Gastroesophageal sphincter (tissue), 4 donors: ENCODE measurements at regions not wholly inside any gene's neighbourhood (a gene's known extent, or its start where the extent isn't known, plus 50 kb on each side); places are given as distances from the start of the nearest gene placed in this dataset.

Experiments
- ATAC-seq: fragments of 150-250 bp; one replicate; pipeline ENCODE4 v1.9.1; 2016; ENCODE audit warnings: mild to moderate bottlenecking, moderate library complexity
- H3K27ac ChIP-seq, 4 donors: fragments of 200-600 bp; sonication (generic) in 3 of 4; 1 replicate in 3 of 4; 2 replicates in 1 of 4; pipeline ENCODE4 v1.5.1; 2016 to 2019
- H3K27me3 ChIP-seq: fragments of 200-600 bp; sonication (generic); one replicate; pipeline ENCODE4 v1.5.1; 2019
- H3K36me3 ChIP-seq, 2 donors: fragments of 200-600 bp; sonication (generic); one replicate each; pipeline ENCODE4 v1.5.1; 2019; ENCODE audit warnings: control low read depth in 1 of 2
- H3K4me1 ChIP-seq, 3 donors: fragments of 200-600 bp; sonication (generic); 1 replicate in 2 of 3; 2 replicates in 1 of 3; pipeline ENCODE4 v1.5.1; 2016 to 2019; ENCODE audit warnings: control low read depth in 2 of 3
- H3K4me3 ChIP-seq, 2 donors: fragments of 200-600 bp; sonication (generic); one replicate each; pipeline ENCODE4 v1.5.1; 2019; ENCODE audit warnings: mild to moderate bottlenecking in 1 of 2, moderate library complexity in 1 of 2
- H3K9me3 ChIP-seq, 3 donors: fragments of 200-600 bp; sonication (generic); one replicate each; pipeline ENCODE4 v1.5.1; 2017 to 2019; ENCODE audit warnings: control low read depth in 2 of 3
- CTCF ChIP-seq, 4 experiments: fragments of 200-600 bp in 2 of 4; fragments of 450-650 bp in 2 of 4; sonication (generic) in 1 of 4; IDR thresholded peaks; one replicate each; pipeline ENCODE4 v1.5.1; 2017 to 2019; ENCODE audit warnings: antibody characterized with exemption in 4 of 4, mild to moderate bottlenecking in 2 of 4, moderate library complexity in 2 of 4
- EP300 ChIP-seq: sonication (generic); formaldehyde crosslinking; IDR thresholded peaks from one replicate; pipeline ENCODE4 v1.6.1; 2017; ENCODE audit warnings: antibody characterized with exemption, mild to moderate bottlenecking
- POLR2A ChIP-seq, 2 donors: fragments of 450-650 bp; IDR thresholded peaks; one replicate each; pipeline ENCODE4 v1.6.1; 2017; ENCODE audit warnings: antibody characterized with exemption in 2 of 2, mild to moderate bottlenecking in 2 of 2, moderate library complexity in 1 of 2
- POLR2AphosphoS5 ChIP-seq: sonication (generic); formaldehyde crosslinking; IDR thresholded peaks from one replicate; pipeline ENCODE4 v1.6.1; 2017; ENCODE audit warnings: antibody characterized with exemption
- WGBS, 2 donors: methylation state at CpG; one replicate each; pipeline ENCODE4 v1.1.5; 2018; ENCODE audit warnings: low coverage in 1 of 2; 5-methylcytosine and 5-hydroxymethylcytosine counted together

GRCh38 chr10:58028597-58029366 lies 238.9 kb downstream of the IPMK start:
- Histone ChIP-seq H3K9me3 (no peaks in the 10 kb centered on the region), H3K4me3 (no peak overlapping the region), H3K36me3 (no peaks in the 10 kb centered on the region), H3K27ac (no peak overlapping the region), H3K27me3 (no peaks in the 10 kb centered on the region), H3K4me1 (no peaks in the 10 kb centered on the region)
- ATAC-seq, result no peak
- TF ChIP-seq CTCF (IDR thresholded peaks at IDR 0.05), result no peak
- no peak for TF ChIP-seq EP300
- no peak for TF ChIP-seq POLR2AphosphoS5
- TF ChIP-seq POLR2A (IDR thresholded peaks at IDR 0.05), result no peak

- WGBS, 2 donors, result 44 to 56% methylated on average over 1 of the region's 1 CpG
- TF ChIP-seq CTCF (IDR thresholded peaks at IDR 0.05), result no peak
- no peaks in the 10 kb centered on the region for H3K27me3 ChIP-seq
Measured at GRCh38 chr10:58027426-58027825, 240.3 kb downstream of the IPMK start.

GRCh38 chr10:58026036-58026435 lies 241.7 kb downstream of the IPMK start:
- Histone ChIP-seq H3K36me3 (no peaks in the 10 kb centered on the region), H3K27ac (no peak overlapping the region), H3K9me3 (no peaks in the 10 kb centered on the region), H3K4me1 (no peaks in the 10 kb centered on the region), H3K4me3 (no peak overlapping the region), H3K27me3 (no peaks in the 10 kb centered on the region)
- ATAC-seq, result no peak
- WGBS, 2 donors, result 56 to 81% methylated on average over 2 to 3 of the region's 3 CpGs
- TF ChIP-seq POLR2AphosphoS5, result no peak
- TF ChIP-seq CTCF (IDR thresholded peaks at IDR 0.05), result no peak
- TF ChIP-seq POLR2A (IDR thresholded peaks at IDR 0.05), result no peak
- no peak for TF ChIP-seq EP300

More at GRCh38 chr10:58027426-58027825, 240.3 kb downstream of the IPMK start:
- no peaks in the 10 kb centered on the region for H3K9me3 ChIP-seq
- no peak overlapping the region for H3K4me3 ChIP-seq
- no peak overlapping the region for H3K27ac ChIP-seq
- no peaks in the 10 kb centered on the region for H3K36me3 ChIP-seq
- no peaks in the 10 kb centered on the region for H3K4me1 ChIP-seq
- ATAC-seq, result no peak

- Histone ChIP-seq H3K36me3 (no peaks in the 10 kb centered on the region), H3K4me1 (no peaks in the 10 kb centered on the region), H3K27ac (no peak overlapping the region), H3K4me3 (no peak overlapping the region), H3K9me3 (no peaks in the 10 kb centered on the region), H3K27me3 (no peaks in the 10 kb centered on the region)
- ATAC-seq, result no peak
- no peak for TF ChIP-seq EP300
- no peak for TF ChIP-seq CTCF (IDR thresholded peaks at IDR 0.05)
- TF ChIP-seq POLR2AphosphoS5, result no peak
- no peak for TF ChIP-seq POLR2A (IDR thresholded peaks at IDR 0.05)
- WGBS, 2 donors, result 0 to 6% methylated on average over 2 of the region's 2 CpGs
Measured at GRCh38 chr10:58023341-58024073, 244.2 kb downstream of the IPMK start.
